Ectodermal cell (in vitro differentiated cells): ENCODE measurements at regions not wholly inside any gene's neighbourhood (a gene's known extent, or its start where the extent isn't known, plus 50 kb on each side); places are given as distances from the start of the nearest gene placed in this dataset.

Source experiments
- H3K27ac ChIP-seq: 2 replicates; pipeline ENCODE4 v1.7.0; 2013; ENCODE audit warnings: mild to moderate bottlenecking, low read depth, low read length; ENCODE audit not compliant: insufficient read depth, poor library complexity, severe bottlenecking
- H3K27me3 ChIP-seq: 2 replicates; pipeline ENCODE4 v1.7.0; 2013; ENCODE audit warnings: mild to moderate bottlenecking, low read length; ENCODE audit not compliant: insufficient read depth, control insufficient read depth, poor library complexity, severe bottlenecking
- H3K36me3 ChIP-seq: one replicate; pipeline ENCODE4 v1.7.0; 2013; ENCODE audit warnings: low read length; ENCODE audit not compliant: control insufficient read depth, insufficient read depth
- H3K4me1 ChIP-seq: one replicate; pipeline ENCODE4 v1.7.0; 2013; ENCODE audit warnings: low read length; ENCODE audit not compliant: control insufficient read depth, insufficient read depth
- H3K4me3 ChIP-seq: 2 replicates; pipeline ENCODE4 v1.7.0; 2013; ENCODE audit warnings: low read depth, low read length, control low read depth; ENCODE audit not compliant: insufficient read depth
- H3K9me3 ChIP-seq: 2 replicates; pipeline ENCODE4 v1.7.0; 2013; ENCODE audit warnings: mild to moderate bottlenecking, low read length, moderate library complexity; ENCODE audit not compliant: control insufficient read depth
- WGBS, 2 experiments: methylation state at CpG; one replicate each; pipeline ENCODE4 v1.1.7; 2013; ENCODE audit warnings: missing lambda C conversion rate in 2 of 2; 5-methylcytosine and 5-hydroxymethylcytosine counted together

GRCh38 chr3:107904536-107905066 is 186.2 kb downstream of the CD47 start:
- no peaks in the 10 kb centered on the region for H3K27me3 ChIP-seq
- no peaks in the 10 kb centered on the region for H3K4me1 ChIP-seq
- H3K4me3 ChIP-seq = no peak overlapping the region
- H3K36me3 ChIP-seq = no peaks in the 10 kb centered on the region
- H3K9me3 ChIP-seq = no peaks in the 10 kb centered on the region
- no peak overlapping the region for H3K27ac ChIP-seq
- 81 to 86% methylated on average over 4 to 6 of the region's 6 CpGs for WGBS, 2 experiments

- no peak overlapping the region for H3K27ac ChIP-seq
- H3K4me1 ChIP-seq = no peaks in the 10 kb centered on the region
- no peaks in the 10 kb centered on the region for H3K27me3 ChIP-seq
- H3K4me3 ChIP-seq = no peak overlapping the region
- WGBS, 2 experiments = 80 to 81% methylated on average over 3 to 4 of the region's 4 CpGs
- H3K36me3 ChIP-seq = no peaks in the 10 kb centered on the region
- no peaks in the 10 kb centered on the region for H3K9me3 ChIP-seq
Measured at GRCh38 chr3:107899990-107900651, 190.7 kb downstream of the CD47 start.

GRCh38 chr3:107897471-107898061 is 193.3 kb downstream of the CD47 start:
- 92 to 93% methylated on average over 4 of the region's 4 CpGs for WGBS, 2 experiments
- no peaks in the 10 kb centered on the region for H3K4me1 ChIP-seq
- no peak overlapping the region for H3K4me3 ChIP-seq
- H3K36me3 ChIP-seq = no peaks in the 10 kb centered on the region
- H3K9me3 ChIP-seq = no peaks in the 10 kb centered on the region
- no peaks in the 10 kb centered on the region for H3K27me3 ChIP-seq
- no peak overlapping the region for H3K27ac ChIP-seq

- 95 to 100% methylated on average over 3 to 4 of the region's 4 CpGs for WGBS, 2 experiments
- Histone ChIP-seq H3K9me3 (no peaks in the 10 kb centered on the region), H3K27me3 (no peaks in the 10 kb centered on the region), H3K36me3 (no peaks in the 10 kb centered on the region), H3K4me1 (no peaks in the 10 kb centered on the region), H3K4me3 (no peak overlapping the region), H3K27ac (no peak overlapping the region)
Measured at GRCh38 chr3:107894998-107895397, 195.8 kb downstream of the CD47 start.

- H3K9me3 ChIP-seq = no peaks in the 10 kb centered on the region
- no peaks in the 10 kb centered on the region for H3K4me1 ChIP-seq
- no peak overlapping the region for H3K4me3 ChIP-seq
- H3K27ac ChIP-seq = no peak overlapping the region
- WGBS, 2 experiments = 75 to 79% methylated on average over 6 to 7 of the region's 7 CpGs
- no peaks in the 10 kb centered on the region for H3K36me3 ChIP-seq
- no peaks in the 10 kb centered on the region for H3K27me3 ChIP-seq
Measured at GRCh38 chr3:107892955-107893624, 197.7 kb downstream of the CD47 start.

GRCh38 chr3:107884719-107885460 is 205.9 kb downstream of the CD47 start:
- 68 to 86% methylated on average over 2 of the region's 2 CpGs for whole genome bisulfite sequencing, 2 experiments
- H3K4me1 ChIP-seq = no peaks in the 10 kb centered on the region
- H3K27ac ChIP-seq = no peak overlapping the region
- no peaks in the 10 kb centered on the region for H3K27me3 ChIP-seq
- H3K36me3 ChIP-seq = no peaks in the 10 kb centered on the region
- no peak overlapping the region for H3K4me3 ChIP-seq
- no peaks in the 10 kb centered on the region for H3K9me3 ChIP-seq

GRCh38 chr3:107884028-107884427 is 206.8 kb downstream of the CD47 start:
- H3K27me3 ChIP-seq = no peaks in the 10 kb centered on the region
- no peak overlapping the region for H3K27ac ChIP-seq
- H3K4me3 ChIP-seq = no peak overlapping the region
- H3K36me3 ChIP-seq = no peaks in the 10 kb centered on the region
- H3K4me1 ChIP-seq = no peaks in the 10 kb centered on the region
- no peaks in the 10 kb centered on the region for H3K9me3 ChIP-seq

GRCh38 chr3:107882881-107883280 is 207.9 kb downstream of the CD47 start:
- 91 to 96% methylated on average over 7 of the region's 7 CpGs for WGBS, 2 experiments
- Histone ChIP-seq H3K4me1 (no peaks in the 10 kb centered on the region), H3K27me3 (no peaks in the 10 kb centered on the region), H3K9me3 (no peaks in the 10 kb centered on the region), H3K27ac (no peak overlapping the region), H3K36me3 (no peaks in the 10 kb centered on the region), H3K4me3 (no peak overlapping the region)

- Histone ChIP-seq H3K4me1 (no peaks in the 10 kb centered on the region), H3K36me3 (no peaks in the 10 kb centered on the region), H3K4me3 (no peak overlapping the region), H3K27ac (no peak overlapping the region), H3K27me3 (no peaks in the 10 kb centered on the region), H3K9me3 (no peaks in the 10 kb centered on the region)
- WGBS, 2 experiments = 94 to 97% methylated on average over 4 of the region's 4 CpGs
Measured at GRCh38 chr3:107882261-107882660, 208.6 kb downstream of the CD47 start.

- H3K27ac ChIP-seq = no peak overlapping the region
- H3K4me3 ChIP-seq = no peak overlapping the region
- no peaks in the 10 kb centered on the region for H3K36me3 ChIP-seq
- H3K9me3 ChIP-seq = no peaks in the 10 kb centered on the region
- no peaks in the 10 kb centered on the region for H3K27me3 ChIP-seq
- 94 to 97% methylated on average over 3 to 4 of the region's 4 CpGs for WGBS, 2 experiments
- H3K4me1 ChIP-seq = no peaks in the 10 kb centered on the region
Measured at GRCh38 chr3:107881509-107881908, 209.3 kb downstream of the CD47 start.
